ENCODE measurements at regions not wholly inside any gene's neighbourhood (a gene's known extent, or its start where the extent isn't known, plus 50 kb on each side); places are given as distances from the start of the nearest gene placed in this dataset.

- DNase-seq (ENCODE audit: low spot score) = no peak
- intact Hi-C loops (cut with DNase I) = no loop called here
These were observed 452.4 kb downstream of the SHQ1 start for GRCh38 chr3:72395776-72396311.

- intact Hi-C loops (cut with DNase I) = no loop called here
These were observed 454.8 kb downstream of the SHQ1 start for GRCh38 chr3:72393455-72393854.

GRCh38 chr3:72391659-72392058, 456.6 kb downstream of the SHQ1 start:
- intact Hi-C loops (cut with DNase I) = no loop called here
- no peak for DNase-seq (ENCODE audit: low spot score)

More at GRCh38 chr3:72393455-72393854, 454.8 kb downstream of the SHQ1 start:
- no peak for DNase-seq (ENCODE audit: low spot score)

- intact Hi-C loops (cut with DNase I) = no loop called here
- no peak for DNase-seq (ENCODE audit: low spot score)
These were observed 457.4 kb downstream of the SHQ1 start for GRCh38 chr3:72390841-72391240.

GRCh38 chr3:72388644-72389043, 459.6 kb downstream of the SHQ1 start:
- no peak for DNase-seq (ENCODE audit: low spot score)
- intact Hi-C loops (cut with DNase I) = no loop called here

GRCh38 chr3:72388117-72388516, 460.1 kb downstream of the SHQ1 start:
- intact Hi-C loops (cut with DNase I) = no loop called here
- DNase-seq (ENCODE audit: low spot score) = no peak

GRCh38 chr3:72386327-72387000, 461.8 kb downstream of the SHQ1 start:
- DNase-seq (ENCODE audit: low spot score) = no peak
- intact Hi-C loops (cut with DNase I) = no loop called here

GRCh38 chr3:72385167-72385566, 463.1 kb downstream of the SHQ1 start:
- DNase-seq (ENCODE audit: low spot score) = no peak
- intact Hi-C loops (cut with DNase I) = no loop called here

- DNase-seq (ENCODE audit: low spot score) = no peak
- intact Hi-C loops (cut with DNase I) = no loop called here
These were observed 463.6 kb downstream of the SHQ1 start for GRCh38 chr3:72384602-72385001.

GRCh38 chr3:72383883-72384282, 464.4 kb downstream of the SHQ1 start:
- no peak for DNase-seq (ENCODE audit: low spot score)
- intact Hi-C loops (cut with DNase I) = no loop called here

GRCh38 chr3:72383230-72383629, 465.0 kb downstream of the SHQ1 start:
- intact Hi-C loops (cut with DNase I) = no loop called here

GRCh38 chr3:72382460-72382859, 465.8 kb downstream of the SHQ1 start:
- intact Hi-C loops (cut with DNase I) = no loop called here

More at GRCh38 chr3:72383230-72383629, 465.0 kb downstream of the SHQ1 start:
- no peak for DNase-seq (ENCODE audit: low spot score)

GRCh38 chr3:72381584-72381983, 466.7 kb downstream of the SHQ1 start:
- intact Hi-C loops (cut with DNase I) = no loop called here
- DNase-seq (ENCODE audit: low spot score) = no peak

More at GRCh38 chr3:72382460-72382859, 465.8 kb downstream of the SHQ1 start:
- no peak for DNase-seq (ENCODE audit: low spot score)

GRCh38 chr3:72380711-72381493, 467.3 kb downstream of the SHQ1 start:
- DNase-seq (ENCODE audit: low spot score) = no peak
- intact Hi-C loops (cut with DNase I) = no loop called here

GRCh38 chr3:72380193-72380592, 468.1 kb downstream of the SHQ1 start:
- intact Hi-C loops (cut with DNase I) = no loop called here

GRCh38 chr3:72379500-72380187, 468.6 kb downstream of the SHQ1 start:
- DNase-seq (ENCODE audit: low spot score) = no peak
- intact Hi-C loops (cut with DNase I) = no loop called here

More at GRCh38 chr3:72380193-72380592, 468.1 kb downstream of the SHQ1 start:
- no peak for DNase-seq (ENCODE audit: low spot score)

GRCh38 chr3:72378287-72378686, 470.0 kb downstream of the SHQ1 start:
- intact Hi-C loops (cut with DNase I) = no loop called here
- DNase-seq (ENCODE audit: low spot score) = no peak

- intact Hi-C loops (cut with DNase I) = no loop called here
- no peak for DNase-seq (ENCODE audit: low spot score)
These were observed 471.1 kb downstream of the SHQ1 start for GRCh38 chr3:72376956-72377710.

- intact Hi-C loops (cut with DNase I) = no loop called here
- DNase-seq (ENCODE audit: low spot score) = no peak
These were observed 472.8 kb downstream of the SHQ1 start for GRCh38 chr3:72375237-72376076.

All from cardiac septum (tissue), 1 donor.